Body of pancreas (tissue), 4 donors: ENCODE measurements at regions not wholly inside any gene's neighbourhood (a gene's known extent, or its start where the extent isn't known, plus 50 kb on each side); places are given as distances from the start of the nearest gene placed in this dataset.

ENCODE experiments used
- ATAC-seq: fragments of 150-250 bp; one replicate; pipeline ENCODE4 v1.9.1; 2016
- DNase-seq, 4 donors: peaks; one replicate each; pipeline ENCODE4 v3.0.0-alpha.2; 2019
- H3K27ac ChIP-seq, 4 donors: fragments of 200-600 bp; sonication (generic); 1 replicate in 3 of 4; 2 replicates in 1 of 4; pipeline versions ENCODE4 v1.5.1 to v1.6.1; 2016 to 2019; ENCODE audit warnings: mild to moderate bottlenecking in 1 of 4, mixed read lengths in 1 of 4, moderate library complexity in 1 of 4
- H3K27me3 ChIP-seq, 2 donors: fragments of 200-600 bp; sonication (generic); one replicate each; pipeline ENCODE4 v1.6.0; 2016; ENCODE audit warnings: mild to moderate bottlenecking in 1 of 2
- H3K36me3 ChIP-seq, 2 donors: fragments of 200-600 bp; sonication (generic); replicated peaks in 1 of 2; 2 replicates each; pipeline ENCODE4 v1.5.1; 2016; ENCODE audit warnings: low read depth in 2 of 2; ENCODE audit not compliant: insufficient read depth in 1 of 2
- H3K4me1 ChIP-seq: fragments of 200-600 bp; sonication (generic); one replicate; pipeline ENCODE4 v1.6.0; 2016
- H3K4me3 ChIP-seq, 2 donors: fragments of 200-600 bp; sonication (generic); 1 replicate in 1 of 2; 2 replicates in 1 of 2; pipeline ENCODE4 v1.5.1; 2016 to 2019
- H3K9me3 ChIP-seq, 3 donors: fragments of 200-600 bp; sonication (generic); 1 replicate in 2 of 3; 2 replicates in 1 of 3; pipeline ENCODE4 v1.5.1; 2016
- CTCF ChIP-seq, 7 experiments: fragments of 450-650 bp in 4 of 7; fragments of 200-600 bp in 3 of 7; sonication (generic) in 3 of 7; IDR thresholded peaks; one replicate each; pipeline ENCODE4 v1.5.1; 2016 to 2019; ENCODE audit warnings: antibody characterized with exemption in 7 of 7
- POLR2A ChIP-seq, 3 donors: fragments of 450-650 bp; IDR thresholded peaks; one replicate each; pipeline ENCODE4 v1.6.1; 2016; ENCODE audit warnings: antibody characterized with exemption in 3 of 3, mild to moderate bottlenecking in 2 of 3
- WGBS, 2 donors: methylation state at CpG; one replicate each; pipeline ENCODE4 v1.1.5; 2017; 5-methylcytosine and 5-hydroxymethylcytosine counted together
- intact Hi-C: fragments of 100-400 bp; cut with DNase I; formaldehyde crosslinking; loops from one replicate; pipeline ENCODE4 v1.15.1; 2023

- Histone ChIP-seq H3K4me1 (no peaks in the 10 kb centered on the region), H3K27ac (no peak overlapping the region), H3K27me3 (no peaks in the 10 kb centered on the region), H3K9me3 (no peaks in the 10 kb centered on the region), H3K36me3 (no peaks in the 10 kb centered on the region), H3K4me3 (no peak overlapping the region)
- TF ChIP-seq CTCF (IDR thresholded peaks at IDR 0.05): no peak
- TF ChIP-seq POLR2A (IDR thresholded peaks at IDR 0.05): no peak
- intact Hi-C loops: no loop called here
- ATAC-seq: no peak
- no peak for DNase-seq
- 43 to 47% methylated on average over 1 of the region's 1 CpG for WGBS, 2 donors
These were observed 251.3 kb upstream of the PLET1 start for GRCh38 chr11:112511911-112512310.

GRCh38 chr11:112513417-112513816, 252.8 kb upstream of the PLET1 start:
- DNase-seq: no peak
- Histone ChIP-seq H3K36me3 (no peaks in the 10 kb centered on the region), H3K4me1 (no peaks in the 10 kb centered on the region), H3K9me3 (no peaks in the 10 kb centered on the region), H3K27me3 (no peaks in the 10 kb centered on the region), H3K4me3 (no peak overlapping the region), H3K27ac (no peak overlapping the region)
- no peak for ATAC-seq
- WGBS, 2 donors: 58 to 63% methylated on average over 2 of the region's 2 CpGs
- no peak for TF ChIP-seq POLR2A (IDR thresholded peaks at IDR 0.05)
- no peak for TF ChIP-seq CTCF (IDR thresholded peaks at IDR 0.05)
- intact Hi-C loops: no loop called here

GRCh38 chr11:112514011-112514740, 253.5 kb upstream of the PLET1 start:
- intact Hi-C loops: no loop called here
- TF ChIP-seq CTCF (IDR thresholded peaks at IDR 0.05) (no peak), POLR2A (IDR thresholded peaks at IDR 0.05) (no peak)

GRCh38 chr11:112516261-112516660, 255.6 kb upstream of the PLET1 start:
- DNase-seq: no peak
- no peak overlapping the region for H3K27ac ChIP-seq
- no peaks in the 10 kb centered on the region for H3K4me1 ChIP-seq
- 63 to 70% methylated on average over 2 of the region's 2 CpGs for WGBS, 2 donors
- intact Hi-C loops: no loop called here
- no peaks in the 10 kb centered on the region for H3K36me3 ChIP-seq
- TF ChIP-seq CTCF (IDR thresholded peaks at IDR 0.05) (no peak), POLR2A (IDR thresholded peaks at IDR 0.05) (no peak)
- no peaks in the 10 kb centered on the region for H3K9me3 ChIP-seq
- ATAC-seq: no peak
- no peak overlapping the region for H3K4me3 ChIP-seq
- no peaks in the 10 kb centered on the region for H3K27me3 ChIP-seq

More at GRCh38 chr11:112514011-112514740, 253.5 kb upstream of the PLET1 start:
- Histone ChIP-seq H3K36me3 (no peaks in the 10 kb centered on the region), H3K9me3 (no peaks in the 10 kb centered on the region), H3K27ac (no peak overlapping the region), H3K4me1 (no peaks in the 10 kb centered on the region), H3K27me3 (no peaks in the 10 kb centered on the region), H3K4me3 (no peak overlapping the region)
- DNase-seq: no peak
- WGBS, 2 donors: 52 to 66% methylated on average over 5 of the region's 5 CpGs
- no peak for ATAC-seq

- Histone ChIP-seq H3K4me3 (no peak overlapping the region), H3K9me3 (no peaks in the 10 kb centered on the region), H3K4me1 (no peaks in the 10 kb centered on the region), H3K27me3 (no peaks in the 10 kb centered on the region), H3K36me3 (no peaks in the 10 kb centered on the region), H3K27ac (no peak overlapping the region)
- 79 to 83% methylated on average over 2 of the region's 2 CpGs for WGBS, 2 donors
- no peak for ATAC-seq
- intact Hi-C loops: no loop called here
- TF ChIP-seq POLR2A (IDR thresholded peaks at IDR 0.05): no peak
- TF ChIP-seq CTCF (IDR thresholded peaks at IDR 0.05): no peak
- DNase-seq: no peak
These were observed 256.1 kb upstream of the PLET1 start for GRCh38 chr11:112516755-112517154.
